ENCODE measurements at regions not wholly inside any gene's neighbourhood (a gene's known extent, or its start where the extent isn't known, plus 50 kb on each side); places are given as distances from the start of the nearest gene placed in this dataset.

GRCh38 chr16:85245307-85246172 lies 133.3 kb upstream of the CIBAR2 start:
- DNase-seq, result peak; percentile 82

GRCh38 chr16:85246473-85246872 lies 134.2 kb upstream of the CIBAR2 start:
- Histone ChIP-seq H3K79me2 (ENCODE audit: insufficient read depth) (no peaks in the 10 kb centered on the region; the same call in 1 of the 2 replicates), H3K4me3 (ENCODE audit: low read depth in 2 of 2, low read length in 1 of 2) (no peak overlapping the region), H3K27ac (ENCODE audit: low read depth in 2 of 2, low read length in 1 of 2) (peak overlapping the region in 1 of 2 experiments; percentile 72; a peak in 2 of 4 replicates), H3K4me2 (no peak overlapping the region), H3K36me3 (replicated peaks in 1 of 2; ENCODE audit: control insufficient read depth in 1 of 2, insufficient read depth in 2 of 2, low read length in 1 of 2) (no peaks in the 10 kb centered on the region), H3K9me3 (no peaks in the 10 kb centered on the region), H3K9me2 (no peaks in the 10 kb centered on the region), H3K4me1 (ENCODE audit: control insufficient read depth in 1 of 2, insufficient read depth in 2 of 2, low read depth in 1 of 2, low read length in 1 of 2) (peaks cover 0 to 65% of the 10 kb centered on the region in 2 experiments; a peak in 1 of 4 replicates), H3K27me3 (ENCODE audit: insufficient read depth) (no peaks in the 10 kb centered on the region), H2AFZ (ENCODE audit: low read depth) (no peak overlapping the region), H3F3A (replicated peaks; ENCODE audit: insufficient read depth) (peaks cover 10% of the 10 kb centered on the region), H3K9ac (no peak overlapping the region), H4K20me1 (ENCODE audit: insufficient read depth) (no peaks in the 10 kb centered on the region; the same call in 1 of the 2 replicates)
- ChIA-PET POLR2A (interaction anchor here (0.6 to 0.7 kb wide), 2 partner anchors 11 to 138 kb away, joined by 5 to 6 read pairs; no protein-coding TSS in a partner anchor), CTCF (interaction anchor here (0.6 to 11.7 kb wide), 17 partner anchors 9 to 369 kb away, joined by 3 to 180 read pairs (median 4); partner anchors contain the start of gene CIBAR2)
- 43% methylated on average over 6 of the region's 8 CpGs for whole genome bisulfite sequencing (ENCODE audit: low lambda C conversion rate)
- peak; percentile 82 for DNase-seq
- TF ChIP-seq MXI1 (IDR thresholded peaks at IDR 0.05; ENCODE audit: low read depth, low read length) (no peak), FOXJ3 (CRISPR knock-in tag; IDR thresholded peaks at IDR 0.05) (0 out of 2 replicates have a peak, but pooled peaks have one; percentile 27), RFX5 (IDR thresholded peaks at IDR 0.05; ENCODE audit: low read length) (no peak), NRF1 (IDR thresholded peaks at IDR 0.05; ENCODE audit: low read depth, low read length) (no peak), NFIC (IDR thresholded peaks at IDR 0.05; ENCODE audit: borderline replicate concordance) (no peak), ZBTB33 (IDR thresholded peaks at IDR 0.05; ENCODE audit: borderline replicate concordance, low read depth) (no peak), YY1 (IDR thresholded peaks at IDR 0.05; ENCODE audit: low read depth) (no peak), USF1 (IDR thresholded peaks at IDR 0.05; ENCODE audit: borderline replicate concordance, low read depth) (no peak), RAD21 (IDR thresholded peaks at IDR 0.05; ENCODE audit: low read length) (no peak), TAF1 (IDR thresholded peaks at IDR 0.05; ENCODE audit: borderline replicate concordance, low read depth, low read length) (no peak)

More at GRCh38 chr16:85245307-85246172, 133.3 kb upstream of the CIBAR2 start:
- H3K27me3 ChIP-seq (ENCODE audit: insufficient read depth), result no peaks in the 10 kb centered on the region
- H2AFZ ChIP-seq (ENCODE audit: low read depth), result no peak overlapping the region
- H3K9ac ChIP-seq, result no peak overlapping the region
- no peaks in the 10 kb centered on the region for H3K36me3 ChIP-seq (replicated peaks in 1 of 2; ENCODE audit: control insufficient read depth in 1 of 2, insufficient read depth in 2 of 2, low read length in 1 of 2)
- CTCF ChIA-PET, result interaction anchor here (0.6 to 11.7 kb wide), 52 partner anchors 9 to 472 kb away, joined by 3 to 180 read pairs (median 4); partner anchors contain the start of gene CIBAR2
- H3K9me3 ChIP-seq, result no peaks in the 10 kb centered on the region
- H3K4me3 ChIP-seq (ENCODE audit: low read depth in 2 of 2, low read length in 1 of 2), result no peak overlapping the region; a peak in 1 of 4 replicates
- H3K4me1 ChIP-seq (ENCODE audit: control insufficient read depth in 1 of 2, insufficient read depth in 2 of 2, low read depth in 1 of 2, low read length in 1 of 2), result peaks cover 0 to 56% of the 10 kb centered on the region in 2 experiments; a peak in 1 of 4 replicates
- POLR2A ChIA-PET, result interaction anchor here (0.9 to 1.1 kb wide), 4 partner anchors 26 to 131 kb away, joined by 3 to 5 read pairs (median 4); no protein-coding TSS in a partner anchor
- no peaks in the 10 kb centered on the region; the same call in 1 of the 2 replicates for H4K20me1 ChIP-seq (ENCODE audit: insufficient read depth)
- H3K79me2 ChIP-seq (ENCODE audit: insufficient read depth), result no peaks in the 10 kb centered on the region; the same call in 1 of the 2 replicates
- H3F3A ChIP-seq (replicated peaks; ENCODE audit: insufficient read depth), result peaks cover 10% of the 10 kb centered on the region
- peak overlapping the region in 1 of 2 experiments; percentile 59; a peak in 2 of 4 replicates for H3K27ac ChIP-seq (ENCODE audit: low read depth in 2 of 2, low read length in 1 of 2)
- TF ChIP-seq CTCF (IDR thresholded peaks at IDR 0.05), result peak; percentile 88
- peak; percentile 89 for TF ChIP-seq RAD21 (IDR thresholded peaks at IDR 0.05; ENCODE audit: low read length)
- TF ChIP-seq SMC3 (IDR thresholded peaks at IDR 0.05; ENCODE audit: low read depth, low read length), result peak; percentile 72
- TF ChIP-seq MXI1 (IDR thresholded peaks at IDR 0.05; ENCODE audit: low read depth, low read length), result no peak
- TF ChIP-seq GATA2 (CRISPR knock-in tag; IDR thresholded peaks at IDR 0.05), result no peak
- TF ChIP-seq MEF2A (IDR thresholded peaks at IDR 0.05; ENCODE audit: borderline replicate concordance, low read depth), result no peak
- H3K9me2 ChIP-seq, result no peaks in the 10 kb centered on the region
- no peak overlapping the region for H3K4me2 ChIP-seq
- WGBS (ENCODE audit: low lambda C conversion rate), result 30% methylated on average over 19 of the region's 24 CpGs
